H1 (cell line): ENCODE measurements at regions not wholly inside any gene's neighbourhood (a gene's known extent, or its start where the extent isn't known, plus 50 kb on each side); places are given as distances from the start of the nearest gene placed in this dataset.

Experiments
- CTCF ChIA-PET: fragments of 300-600 bp; sonication (Branson Sonifier 250); formaldehyde crosslinking; loops from one replicate; lab custom pipeline; 2021; ENCODE audit not compliant: partially characterized antibody; lab: Charles Lee
- POLR2A ChIA-PET: fragments of 300-600 bp; sonication (Branson Sonifier 250); formaldehyde crosslinking; loops from one replicate; lab custom pipeline; 2021; ENCODE audit warnings: inconsistent platforms; ENCODE audit not compliant: partially characterized antibody; lab: Charles Lee
- DNase-seq, 2 experiments: peaks; one replicate each; pipeline versions ENCODE4 v3.0.0 to v3.0.0-alpha.2; 2010 to 2022; ENCODE audit warnings: low spot score in 2 of 2, low read depth in 1 of 2, mixed read lengths in 1 of 2
- FAIRE-seq: peaks from 2 replicates; lab custom pipeline; 2011; peaks lifted over from hg19 to GRCh38; lab: Jason Lieb, UNC
- H2AFZ ChIP-seq: 2 replicates; pipeline ENCODE4 v1.8.1; 2012; ENCODE audit warnings: low read length, inconsistent platforms
- H2AK5ac ChIP-seq: 2 replicates; pipeline ENCODE4 v1.6.1; 2013; ENCODE audit warnings: low read depth, low read length
- H2BK120ac ChIP-seq: replicated peaks from 2 replicates; pipeline ENCODE3; 2013; ENCODE audit warnings: low read depth, low read length, inconsistent platforms
- H2BK12ac ChIP-seq: 2 replicates; pipeline ENCODE4 v1.6.1; 2013; ENCODE audit warnings: low read depth, low read length
- H2BK15ac ChIP-seq: 2 replicates; pipeline ENCODE4 v1.6.1; 2013; ENCODE audit warnings: low read length
- H2BK20ac ChIP-seq: 2 replicates; pipeline ENCODE4 v1.6.1; 2013; ENCODE audit warnings: low read length
- H2BK5ac ChIP-seq: 2 replicates; pipeline ENCODE4 v1.6.1; 2013; ENCODE audit warnings: low read depth, low read length
- H3K14ac ChIP-seq: 2 replicates; pipeline ENCODE4 v1.6.1; 2013; ENCODE audit warnings: inconsistent platforms; ENCODE audit not compliant: insufficient read length
- H3K18ac ChIP-seq: 2 replicates; pipeline ENCODE4 v1.6.1; 2013; ENCODE audit warnings: low read length; ENCODE audit errors: extremely low read depth
- H3K23ac ChIP-seq: 2 replicates; pipeline ENCODE4 v1.6.1; 2013; ENCODE audit warnings: inconsistent platforms; ENCODE audit not compliant: insufficient read length
- H3K23me2 ChIP-seq: 2 replicates; pipeline ENCODE4 v1.6.1; 2013; ENCODE audit warnings: low read depth, low read length
- H3K27ac ChIP-seq: 2 replicates; pipeline ENCODE4 v1.6.1; 2011; ENCODE audit warnings: low read depth, low read length, inconsistent platforms
- H3K27me3 ChIP-seq, 4 experiments: replicated peaks in 1 of 4; 1 replicate in 1 of 4; 2 replicates in 3 of 4; pipeline versions ENCODE4 v1.6.1 to v1.8.1; 2011 to 2013; ENCODE audit warnings: low read length in 3 of 4, mild to moderate bottlenecking in 3 of 4, inconsistent platforms in 2 of 4, mixed read lengths in 2 of 4, moderate library complexity in 1 of 4; ENCODE audit not compliant: control insufficient read depth in 3 of 4, insufficient read depth in 3 of 4; ENCODE audit errors: extremely low read depth in 1 of 4
- H3K36me3 ChIP-seq, 4 experiments: 2 replicates each; pipeline versions ENCODE4 v1.6.1 to v1.8.1; 2011 to 2013; ENCODE audit warnings: mild to moderate bottlenecking in 4 of 4, low read length in 3 of 4, moderate library complexity in 2 of 4, control low read depth in 1 of 4, inconsistent platforms in 1 of 4; ENCODE audit not compliant: insufficient read depth in 4 of 4, control insufficient read depth in 2 of 4
- H3K4ac ChIP-seq: replicated peaks from 2 replicates; pipeline ENCODE3; 2013; ENCODE audit warnings: low read length, low read depth, mixed read lengths, inconsistent platforms; ENCODE audit not compliant: insufficient read length
- H3K4me1 ChIP-seq, 4 experiments: replicated peaks in 1 of 4; 1 replicate in 1 of 4; 2 replicates in 3 of 4; pipeline versions ENCODE4 v1.6.1 to v1.8.1; 2011 to 2013; ENCODE audit warnings: low read length in 3 of 4, inconsistent platforms in 2 of 4, mixed read lengths in 1 of 4; ENCODE audit not compliant: insufficient read depth in 4 of 4, control insufficient read depth in 3 of 4
- H3K4me2 ChIP-seq, 2 experiments: 2 replicates each; pipeline versions ENCODE4 v1.6.1 to v1.8.1; 2011 to 2013; ENCODE audit warnings: low read depth in 2 of 2, low read length in 2 of 2, control low read depth in 1 of 2, inconsistent platforms in 1 of 2, mild to moderate bottlenecking in 1 of 2; ENCODE audit not compliant: insufficient read depth in 1 of 2
- H3K4me3 ChIP-seq, 4 experiments: fragments of 200-600, 300-600 bp in 1 of 4; sonication (generic), shearing (Covaris generic), sonication (Bioruptor Twin) in 1 of 4; 2 replicates each; pipeline versions ENCODE4 v1.5.1 to v1.8.1; 2011 to 2016; ENCODE audit warnings: low read length in 4 of 4, low read depth in 3 of 4, control low read depth in 2 of 4, inconsistent platforms in 2 of 4, mild to moderate bottlenecking in 2 of 4, mixed read lengths in 1 of 4, moderate library complexity in 1 of 4; ENCODE audit not compliant: insufficient read depth in 2 of 4; ENCODE audit errors: extremely low read depth in 1 of 4
- H3K56ac ChIP-seq: replicated peaks from 2 replicates; pipeline ENCODE3; 2013; ENCODE audit warnings: low read depth, mild to moderate bottlenecking, mixed read lengths, low read length, inconsistent platforms; ENCODE audit not compliant: insufficient read length
- H3K79me1 ChIP-seq: 2 replicates; pipeline ENCODE4 v1.6.1; 2013; ENCODE audit warnings: low read depth, low read length, control low read depth
- H3K79me2 ChIP-seq, 2 experiments: 2 replicates each; pipeline versions ENCODE4 v1.6.1 to v1.8.1; 2012 to 2013; ENCODE audit warnings: low read length in 2 of 2, mild to moderate bottlenecking in 2 of 2, inconsistent platforms in 1 of 2; ENCODE audit not compliant: insufficient read depth in 2 of 2, control insufficient read depth in 1 of 2
- H3K9ac ChIP-seq, 4 experiments: replicated peaks in 1 of 4; 1 replicate in 1 of 4; 2 replicates in 3 of 4; pipeline versions ENCODE4 v1.6.1 to v1.8.1; 2011 to 2013; ENCODE audit warnings: low read depth in 3 of 4, low read length in 3 of 4, control low read depth in 2 of 4, mild to moderate bottlenecking in 2 of 4, moderate library complexity in 2 of 4, inconsistent platforms in 1 of 4; ENCODE audit errors: extremely low read depth in 1 of 4
- H3K9me3 ChIP-seq, 2 experiments: 2 replicates each; pipeline versions ENCODE4 v1.6.1 to v1.8.1; 2012 to 2013; ENCODE audit warnings: mild to moderate bottlenecking in 2 of 2, moderate library complexity in 2 of 2, control low read depth in 1 of 2, inconsistent platforms in 1 of 2, low read depth in 1 of 2, low read length in 1 of 2, mixed read lengths in 1 of 2; ENCODE audit not compliant: insufficient read depth in 2 of 2
- H4K20me1 ChIP-seq, 2 experiments: replicated peaks in 1 of 2; 2 replicates each; pipeline versions ENCODE3 to v1.8.1; 2011 to 2013; ENCODE audit warnings: inconsistent platforms in 2 of 2, low read length in 2 of 2, mild to moderate bottlenecking in 1 of 2; ENCODE audit not compliant: insufficient read depth in 2 of 2, control insufficient read depth in 1 of 2
- H4K5ac ChIP-seq: 2 replicates; pipeline ENCODE4 v1.6.1; 2013; ENCODE audit warnings: low read length, low read depth, mixed read lengths, inconsistent platforms; ENCODE audit not compliant: insufficient read length
- H4K8ac ChIP-seq: 2 replicates; pipeline ENCODE4 v1.8.0; 2013; ENCODE audit warnings: mild to moderate bottlenecking, moderate library complexity, low read length, inconsistent platforms; ENCODE audit not compliant: insufficient read depth; ENCODE audit errors: extremely low read depth
- H4K91ac ChIP-seq: replicated peaks from 2 replicates; pipeline ENCODE3; 2013; ENCODE audit warnings: low read length, mixed read lengths, inconsistent platforms; ENCODE audit not compliant: insufficient read length
- BCL11A ChIP-seq, 2 experiments: IDR thresholded peaks; one replicate each; pipeline ENCODE4 v1.6.1; 2011; ENCODE audit warnings: low read depth in 2 of 2, low read length in 2 of 2, mild to moderate bottlenecking in 2 of 2
- CBX5 ChIP-seq: fragments of 300-800, 300-1000 bp; sonication (generic); IDR thresholded peaks from 2 replicates; pipeline ENCODE4 v1.7.1; 2016; ENCODE audit warnings: antibody characterized with exemption, low read length, low read depth
- CBX8 ChIP-seq: fragments of 300-800, 300-1000 bp; sonication (generic); IDR thresholded peaks from 2 replicates; pipeline ENCODE4 v1.7.1; 2016; ENCODE audit warnings: low read depth, low read length, borderline replicate concordance
- EZH2 ChIP-seq: fragments of 200-600 bp; sonication (generic); IDR thresholded peaks from 2 replicates; pipeline ENCODE4 v1.7.1; 2012; ENCODE audit warnings: low read depth, mild to moderate bottlenecking, moderate library complexity, low read length, inconsistent platforms; ENCODE audit not compliant: severe bottlenecking
- SIX5 ChIP-seq: IDR thresholded peaks from 2 replicates; pipeline ENCODE4 v1.6.1; 2011; ENCODE audit warnings: mild to moderate bottlenecking, low read depth, low read length
- SP4 ChIP-seq: IDR thresholded peaks from 2 replicates; pipeline ENCODE4 v1.6.1; 2012; ENCODE audit warnings: low read length, inconsistent platforms
- TAF7 ChIP-seq: optimal IDR thresholded peaks from 2 replicates; pipeline ENCODE3; 2011; ENCODE audit warnings: low read depth, mild to moderate bottlenecking, inconsistent platforms, low read length, moderate library complexity, borderline replicate concordance
- WGBS, 2 experiments: shearing (Covaris generic) in 1 of 2; methylation state at CpG; one replicate each; pipeline versions ENCODE4 v1.1.6 to v1.1.7; 2013 to 2015; ENCODE audit warnings: low lambda C conversion rate in 2 of 2, mixed read lengths in 2 of 2, inconsistent platforms in 1 of 2, low coverage in 1 of 2, missing lambda C conversion rate in 1 of 2; ENCODE audit not compliant: insufficient replicate concordance in 2 of 2, insufficient coverage in 1 of 2, insufficient read length in 1 of 2; ENCODE audit errors: extremely low coverage in 1 of 2, missing lambda C conversion rate in 1 of 2; 5-methylcytosine and 5-hydroxymethylcytosine counted together

GRCh38 chr17:59513934-59514841 is 51.2 kb upstream of the DHX40 start:
- no peak for FAIRE-seq
- Histone ChIP-seq H3K36me3 (no peaks in the 10 kb centered on the region), H3K79me2 (no peaks in the 10 kb centered on the region), H2BK12ac (no peak overlapping the region), H2BK5ac (no peak overlapping the region), H2BK120ac (no peak overlapping the region), H3K14ac (no peak overlapping the region), H4K5ac (no peak overlapping the region), H3K27ac (no peak overlapping the region), H4K91ac (no peak overlapping the region), H3K4me2 (no peak overlapping the region), H3K23me2 (no peaks in the 10 kb centered on the region), H3K23ac (no peak overlapping the region), H3K27me3 (no peaks in the 10 kb centered on the region), H3K56ac (no peak overlapping the region), H2BK20ac (no peak overlapping the region), H3K9ac (no peak overlapping the region), H3K18ac (no peak overlapping the region), H2AFZ (no peak overlapping the region), H2BK15ac (no peak overlapping the region), H4K20me1 (no peaks in the 10 kb centered on the region), H3K9me3 (no peaks in the 10 kb centered on the region), H2AK5ac (no peak overlapping the region), H3K4me1 (no peaks in the 10 kb centered on the region), H3K4me3 (no peak overlapping the region), H3K4ac (no peak overlapping the region), H4K8ac (no peak overlapping the region), H3K79me1 (no peaks in the 10 kb centered on the region)
- ChIA-PET POLR2A (no interaction called here), CTCF (interaction anchor here (0.8 to 1.8 kb wide), 3 partner anchors 8 to 73 kb away, joined by 3 to 5 read pairs (median 4); no protein-coding TSS in a partner anchor)
- no peak for DNase-seq
- 84% methylated on average over 8 of the region's 8 CpGs; no CpG with 5 or more reads in 1 of the 2 experiments for WGBS, 2 experiments
- TF ChIP-seq EZH2 = no peak
- TF ChIP-seq CBX8 = no peak
- TF ChIP-seq BCL11A (IDR thresholded peaks at IDR 0.05; ENCODE audit: low read depth in 2 of 2, low read length in 2 of 2) = no peak
- TF ChIP-seq SIX5 = no peak
- no peak for TF ChIP-seq TAF7
- no peak for TF ChIP-seq SP4
- no peak for TF ChIP-seq CBX5
